ENCODE measurements at regions not wholly inside any gene's neighbourhood (a gene's known extent, or its start where the extent isn't known, plus 50 kb on each side); places are given as distances from the start of the nearest gene placed in this dataset.

- DNase-seq (ENCODE audit: low read depth in 3 of 3) = no peak
These were observed 483.2 kb downstream of the TLR4 start for GRCh38 chr9:118187408-118187807.

GRCh38 chr9:118189615-118190014, 485.4 kb downstream of the TLR4 start:
- no peak for DNase-seq (ENCODE audit: low read depth in 3 of 3)

- DNase-seq (ENCODE audit: low read depth in 3 of 3) = no peak
These were observed 488.6 kb downstream of the TLR4 start for GRCh38 chr9:118192807-118193206.

GRCh38 chr9:118209343-118209742, 505.1 kb downstream of the TLR4 start:
- no peak for DNase-seq (ENCODE audit: low read depth in 3 of 3)

- no peak for DNase-seq (ENCODE audit: low read depth in 3 of 3)
These were observed 511.3 kb downstream of the TLR4 start for GRCh38 chr9:118215549-118215948.

GRCh38 chr9:118222375-118222774, 518.2 kb downstream of the TLR4 start:
- DNase-seq (ENCODE audit: low read depth in 3 of 3) = no peak

- DNase-seq (ENCODE audit: low read depth in 3 of 3) = no peak
These were observed 518.9 kb downstream of the TLR4 start for GRCh38 chr9:118223111-118223510.

GRCh38 chr9:118230329-118230728, 526.1 kb downstream of the TLR4 start:
- DNase-seq (ENCODE audit: low read depth in 3 of 3) = no peak

- DNase-seq (ENCODE audit: low read depth in 3 of 3) = no peak
These were observed 532.4 kb downstream of the TLR4 start for GRCh38 chr9:118236625-118237024.

- no peak for DNase-seq (ENCODE audit: low read depth in 3 of 3)
These were observed 533.9 kb downstream of the TLR4 start for GRCh38 chr9:118238139-118238538.

- no peak for DNase-seq (ENCODE audit: low read depth in 3 of 3)
These were observed 547.8 kb downstream of the TLR4 start for GRCh38 chr9:118252027-118252426.

- no peak for DNase-seq (ENCODE audit: low read depth in 3 of 3)
These were observed 558.0 kb downstream of the TLR4 start for GRCh38 chr9:118262191-118262590.

- DNase-seq (ENCODE audit: low read depth in 3 of 3) = no peak
These were observed 559.7 kb downstream of the TLR4 start for GRCh38 chr9:118263949-118264348.

- no peak for DNase-seq (ENCODE audit: low read depth in 3 of 3)
These were observed 563.8 kb downstream of the TLR4 start for GRCh38 chr9:118268046-118268445.

- no peak for DNase-seq (ENCODE audit: low read depth in 3 of 3)
These were observed 565.4 kb downstream of the TLR4 start for GRCh38 chr9:118269623-118270022.

GRCh38 chr9:118271331-118271730, 567.1 kb downstream of the TLR4 start:
- no peak for DNase-seq (ENCODE audit: low read depth in 3 of 3)

- no peak for DNase-seq (ENCODE audit: low read depth in 3 of 3)
These were observed 567.7 kb downstream of the TLR4 start for GRCh38 chr9:118271936-118272335.

GRCh38 chr9:118273048-118273447, 568.8 kb downstream of the TLR4 start:
- DNase-seq (ENCODE audit: low read depth in 3 of 3) = no peak

- no peak for DNase-seq (ENCODE audit: low read depth in 3 of 3)
These were observed 572.6 kb downstream of the TLR4 start for GRCh38 chr9:118276784-118277183.

GRCh38 chr9:118281772-118282171, 577.6 kb downstream of the TLR4 start:
- no peak for DNase-seq (ENCODE audit: low read depth in 3 of 3)

- DNase-seq (ENCODE audit: low read depth in 3 of 3) = no peak
These were observed 579.3 kb downstream of the TLR4 start for GRCh38 chr9:118283488-118283887.

GRCh38 chr9:118290116-118290515, 585.9 kb downstream of the TLR4 start:
- no peak for DNase-seq (ENCODE audit: low read depth in 3 of 3)

GRCh38 chr9:118295413-118295812, 591.2 kb downstream of the TLR4 start:
- DNase-seq (ENCODE audit: low read depth in 3 of 3) = no peak

GRCh38 chr9:118302721-118303120, 598.5 kb downstream of the TLR4 start:
- DNase-seq (ENCODE audit: low read depth in 3 of 3) = no peak

GRCh38 chr9:118303216-118303615, 599.0 kb downstream of the TLR4 start:
- DNase-seq (ENCODE audit: low read depth in 3 of 3) = no peak
